SK-N-SH treated with all-trans-retinoic acid at 6 μM for 48 hours (cell line): ENCODE measurements at regions not wholly inside any gene's neighbourhood (a gene's known extent, or its start where the extent isn't known, plus 50 kb on each side); places are given as distances from the start of the nearest gene placed in this dataset.

Experiments used
- ATAC-seq: fragments of 200-7000 bp; cut with Tn5 transposase; 3 replicates; pipeline ENCODE4 v1.9.1; 2020; ENCODE audit warnings: mild to moderate bottlenecking, moderate library complexity
- ARNTL ChIP-seq: fragments of 450-650 bp; formaldehyde crosslinking; IDR thresholded peaks from 2 replicates; pipeline ENCODE4 v1.5.0; 2020; ENCODE audit warnings: low read depth, mild to moderate bottlenecking, moderate library complexity, borderline replicate concordance
- BACH2 ChIP-seq: fragments of 250-450 bp; sonication (Bioruptor Pico); IDR thresholded peaks from 2 replicates; pipeline ENCODE4 v1.9.0; 2021; ENCODE audit warnings: mild to moderate bottlenecking, borderline replicate concordance
- CSDC2 ChIP-seq: fragments of 250-450 bp; sonication (Bioruptor Pico); IDR thresholded peaks from 2 replicates; pipeline ENCODE4 v1.5.0; 2020; ENCODE audit warnings: mild to moderate bottlenecking, moderate library complexity
- GLIS3 ChIP-seq: fragments of 250-450 bp; sonication (Bioruptor Pico); IDR thresholded peaks from 2 replicates; pipeline ENCODE4 v1.5.0; 2020; ENCODE audit warnings: mild to moderate bottlenecking, moderate library complexity
- ISL1 ChIP-seq: fragments of 250-450 bp; sonication (Bioruptor Pico); IDR thresholded peaks from 2 replicates; pipeline ENCODE4 v2.1.2; 2022; ENCODE audit warnings: mild to moderate bottlenecking, moderate library complexity
- OSR1 ChIP-seq: fragments of 250-450 bp; sonication (Bioruptor Pico); IDR thresholded peaks from 2 replicates; pipeline ENCODE4 v1.8.0; 2022; ENCODE audit warnings: moderate library complexity, mild to moderate bottlenecking, inconsistent platforms
- PPARA ChIP-seq: fragments of 250-450 bp; sonication (Bioruptor Pico); IDR thresholded peaks from 2 replicates; pipeline ENCODE4 v1.5.0; 2020; ENCODE audit warnings: mild to moderate bottlenecking, borderline replicate concordance
- RARB ChIP-seq: fragments of 250-450 bp; sonication (Bioruptor Pico); IDR thresholded peaks from 2 replicates; pipeline ENCODE4 v1.8.0; 2021; ENCODE audit warnings: mild to moderate bottlenecking, moderate library complexity
- TCF4 ChIP-seq: fragments of 250-450 bp; sonication (Bioruptor Pico); IDR thresholded peaks from 2 replicates; pipeline ENCODE4 v1.8.0; 2021; ENCODE audit warnings: mild to moderate bottlenecking, moderate library complexity, borderline replicate concordance
- TOX ChIP-seq: fragments of 250-450 bp; sonication (Bioruptor Pico); IDR thresholded peaks from 2 replicates; pipeline ENCODE4 v1.8.0; 2021; ENCODE audit warnings: mild to moderate bottlenecking, moderate library complexity, borderline replicate concordance
- ZC3H10 ChIP-seq: fragments of 250-450 bp; sonication (Bioruptor Pico); IDR thresholded peaks from 2 replicates; pipeline ENCODE4 v1.5.1; 2021; ENCODE audit warnings: mild to moderate bottlenecking, moderate library complexity
- ZFP3 ChIP-seq: fragments of 250-450 bp; sonication (Bioruptor Pico); IDR thresholded peaks from 2 replicates; pipeline ENCODE4 v1.5.0; 2020; ENCODE audit warnings: mild to moderate bottlenecking, moderate library complexity
- ZFP30 ChIP-seq: fragments of 450-650 bp; formaldehyde crosslinking; IDR thresholded peaks from 2 replicates; pipeline ENCODE4 v1.5.0; 2022; ENCODE audit warnings: mild to moderate bottlenecking, moderate library complexity
- ZNF565 ChIP-seq: fragments of 450-650 bp; formaldehyde crosslinking; conservative IDR thresholded peaks from 2 replicates; pipeline ENCODE4 v1.5.0; 2020; ENCODE audit warnings: low read depth, mild to moderate bottlenecking, moderate library complexity
- ZNF70 ChIP-seq: fragments of 450-650 bp; formaldehyde crosslinking; IDR thresholded peaks from 2 replicates; pipeline ENCODE4 v1.5.0; 2020; ENCODE audit warnings: mild to moderate bottlenecking, moderate library complexity
- ZNF8 ChIP-seq: fragments of 450-650 bp; formaldehyde crosslinking; IDR thresholded peaks from 2 replicates; pipeline ENCODE4 v1.5.0; 2020; ENCODE audit warnings: mild to moderate bottlenecking, moderate library complexity
- TF ChIP-seq, protein P1 (sequence below): fragments of 250-450 bp; sonication (Bioruptor Pico); IDR thresholded peaks from 2 replicates; pipeline ENCODE4 v1.5.0; 2020; ENCODE audit warnings: mild to moderate bottlenecking, moderate library complexity
- TF ChIP-seq, protein P2 (sequence below): fragments of 250-450 bp; sonication (Bioruptor Pico); IDR thresholded peaks from 2 replicates; pipeline ENCODE4 v1.8.0; 2021; ENCODE audit warnings: low read depth, mild to moderate bottlenecking, moderate library complexity, borderline replicate concordance
- TF ChIP-seq, protein P3 (sequence below): fragments of 250-450 bp; sonication (Bioruptor Pico); IDR thresholded peaks from 2 replicates; pipeline ENCODE4 v1.5.1; 2021; ENCODE audit warnings: mild to moderate bottlenecking, moderate library complexity
- TF ChIP-seq, protein P4 (sequence below): fragments of 250-450 bp; sonication (Bioruptor Pico); IDR thresholded peaks from 2 replicates; pipeline ENCODE4 v1.8.0; 2020; ENCODE audit warnings: mild to moderate bottlenecking, moderate library complexity, borderline replicate concordance

DNA sequence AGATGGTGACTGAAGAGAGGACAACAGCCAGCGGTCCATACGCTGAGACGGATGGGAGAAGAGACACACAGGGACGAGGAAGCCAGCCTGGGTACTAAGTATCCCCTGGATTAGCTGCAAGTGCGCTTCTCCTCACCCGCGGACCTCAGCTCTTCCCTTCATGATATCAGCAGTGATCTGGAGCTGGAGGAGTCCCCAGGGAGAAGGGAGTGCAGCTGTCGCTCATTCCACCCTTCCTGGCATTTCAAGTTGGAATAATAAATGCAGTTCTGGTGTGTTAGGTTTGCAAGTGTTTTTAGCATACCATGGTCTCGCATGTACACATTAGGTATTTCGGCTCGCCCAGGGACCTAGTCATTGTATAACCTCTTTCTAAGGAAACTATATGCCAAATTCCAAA is 88.5 kb upstream of the C1QTNF9B start (continued):
- TF ChIP-seq, protein P1, sequence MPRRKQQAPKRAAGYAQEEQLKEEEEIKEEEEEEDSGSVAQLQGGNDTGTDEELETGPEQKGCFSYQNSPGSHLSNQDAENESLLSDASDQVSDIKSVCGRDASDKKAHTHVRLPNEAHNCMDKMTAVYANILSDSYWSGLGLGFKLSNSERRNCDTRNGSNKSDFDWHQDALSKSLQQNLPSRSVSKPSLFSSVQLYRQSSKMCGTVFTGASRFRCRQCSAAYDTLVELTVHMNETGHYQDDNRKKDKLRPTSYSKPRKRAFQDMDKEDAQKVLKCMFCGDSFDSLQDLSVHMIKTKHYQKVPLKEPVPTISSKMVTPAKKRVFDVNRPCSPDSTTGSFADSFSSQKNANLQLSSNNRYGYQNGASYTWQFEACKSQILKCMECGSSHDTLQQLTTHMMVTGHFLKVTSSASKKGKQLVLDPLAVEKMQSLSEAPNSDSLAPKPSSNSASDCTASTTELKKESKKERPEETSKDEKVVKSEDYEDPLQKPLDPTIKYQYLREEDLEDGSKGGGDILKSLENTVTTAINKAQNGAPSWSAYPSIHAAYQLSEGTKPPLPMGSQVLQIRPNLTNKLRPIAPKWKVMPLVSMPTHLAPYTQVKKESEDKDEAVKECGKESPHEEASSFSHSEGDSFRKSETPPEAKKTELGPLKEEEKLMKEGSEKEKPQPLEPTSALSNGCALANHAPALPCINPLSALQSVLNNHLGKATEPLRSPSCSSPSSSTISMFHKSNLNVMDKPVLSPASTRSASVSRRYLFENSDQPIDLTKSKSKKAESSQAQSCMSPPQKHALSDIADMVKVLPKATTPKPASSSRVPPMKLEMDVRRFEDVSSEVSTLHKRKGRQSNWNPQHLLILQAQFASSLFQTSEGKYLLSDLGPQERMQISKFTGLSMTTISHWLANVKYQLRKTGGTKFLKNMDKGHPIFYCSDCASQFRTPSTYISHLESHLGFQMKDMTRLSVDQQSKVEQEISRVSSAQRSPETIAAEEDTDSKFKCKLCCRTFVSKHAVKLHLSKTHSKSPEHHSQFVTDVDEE (CRISPR knock-in tag) = no peak
- TF ChIP-seq CSDC2 = no peak
- no peak for TF ChIP-seq TOX (CRISPR knock-in tag)
- no peak for TF ChIP-seq BACH2 (CRISPR knock-in tag)
- no peak for TF ChIP-seq GLIS3 (CRISPR knock-in tag)

DNA sequence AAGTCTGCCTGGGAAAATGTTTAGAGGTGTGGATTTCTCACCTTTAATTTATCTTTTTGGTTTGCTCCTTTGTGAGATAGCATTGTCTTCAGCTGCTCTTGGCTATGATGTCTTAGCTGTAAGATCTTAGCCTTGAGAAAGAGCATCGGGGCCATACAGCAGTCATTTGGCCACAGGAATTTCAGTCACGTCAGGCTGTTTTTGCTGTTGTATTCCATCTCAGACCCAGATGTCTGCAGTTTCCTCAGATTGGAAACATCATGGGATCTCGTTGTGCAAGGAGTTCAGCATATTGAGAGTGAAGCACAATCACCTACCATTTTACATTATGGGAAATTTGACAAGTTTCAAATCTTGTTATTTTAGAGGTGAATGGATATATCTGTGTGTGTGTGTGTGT is 89.3 kb upstream of the C1QTNF9B start:
- TF ChIP-seq ARNTL = no peak
- no peak for ATAC-seq

DNA sequence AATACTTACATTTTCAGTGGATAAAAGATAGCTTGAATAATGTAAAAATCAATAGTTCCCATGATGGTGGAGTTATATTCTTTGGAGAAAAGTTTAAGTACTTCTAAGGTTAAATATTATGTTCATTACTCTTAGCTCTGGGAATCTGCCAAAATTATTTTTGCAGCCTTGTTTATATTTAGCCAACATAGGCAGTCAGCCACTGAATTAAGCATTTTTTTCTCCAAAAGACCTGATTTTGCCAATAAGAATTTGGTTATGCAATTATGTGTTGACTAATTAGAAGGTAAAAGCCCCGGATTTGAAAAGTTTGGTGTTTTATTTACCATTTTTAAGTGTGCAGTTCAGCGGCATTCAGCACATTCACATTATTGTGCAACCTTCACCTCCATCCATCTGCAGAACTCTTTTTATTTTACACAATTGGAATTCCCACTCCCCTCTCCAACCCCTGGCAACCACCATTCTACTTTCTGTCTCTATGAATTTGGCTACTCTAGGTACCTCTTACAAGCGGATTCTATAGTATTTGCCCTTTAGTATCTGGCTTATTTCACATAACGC is 90.1 kb upstream of the C1QTNF9B start:
- ATAC-seq = no peak
- TF ChIP-seq RARB (CRISPR knock-in tag) (no peak), CSDC2 (no peak), GLIS3 (CRISPR knock-in tag) (no peak)
- TF ChIP-seq, protein P2, sequence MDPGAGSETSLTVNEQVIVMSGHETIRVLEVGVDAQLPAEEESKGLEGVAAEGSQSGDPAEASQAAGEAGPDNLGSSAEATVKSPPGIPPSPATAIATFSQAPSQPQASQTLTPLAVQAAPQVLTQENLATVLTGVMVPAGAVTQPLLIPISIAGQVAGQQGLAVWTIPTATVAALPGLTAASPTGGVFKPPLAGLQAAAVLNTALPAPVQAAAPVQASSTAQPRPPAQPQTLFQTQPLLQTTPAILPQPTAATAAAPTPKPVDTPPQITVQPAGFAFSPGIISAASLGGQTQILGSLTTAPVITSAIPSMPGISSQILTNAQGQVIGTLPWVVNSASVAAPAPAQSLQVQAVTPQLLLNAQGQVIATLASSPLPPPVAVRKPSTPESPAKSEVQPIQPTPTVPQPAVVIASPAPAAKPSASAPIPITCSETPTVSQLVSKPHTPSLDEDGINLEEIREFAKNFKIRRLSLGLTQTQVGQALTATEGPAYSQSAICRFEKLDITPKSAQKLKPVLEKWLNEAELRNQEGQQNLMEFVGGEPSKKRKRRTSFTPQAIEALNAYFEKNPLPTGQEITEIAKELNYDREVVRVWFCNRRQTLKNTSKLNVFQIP (CRISPR knock-in tag) = no peak

DNA sequence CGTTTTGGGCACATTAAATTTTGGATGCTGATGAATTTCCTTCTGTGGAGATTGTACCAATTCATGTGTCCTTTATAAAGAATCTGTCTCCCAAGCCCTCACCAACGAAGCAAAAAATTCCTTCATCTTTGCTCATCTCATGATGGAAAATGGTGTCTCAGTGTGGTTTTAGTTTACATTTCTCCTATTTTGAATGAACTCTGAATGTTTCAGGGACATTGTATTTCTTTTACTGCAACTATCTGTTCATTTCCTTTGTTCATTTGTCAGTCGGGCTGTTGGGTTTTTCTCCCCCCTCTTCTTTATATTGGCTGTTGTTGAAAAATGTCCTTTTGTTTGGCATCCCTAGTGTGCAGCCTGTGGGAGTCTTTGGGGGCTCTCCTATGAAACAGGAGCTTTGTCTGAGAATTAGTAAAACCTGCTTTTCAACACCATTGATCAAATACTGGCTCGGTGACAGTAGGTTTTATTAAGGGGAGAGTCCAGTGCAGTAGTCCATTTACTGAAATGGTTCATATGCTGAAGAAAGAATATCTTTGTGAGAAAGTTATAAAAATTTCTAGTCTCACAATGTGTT is 91.3 kb upstream of the C1QTNF9B start:
- ATAC-seq = no peak
- no peak for TF ChIP-seq ZC3H10
- no peak for TF ChIP-seq TCF4 (CRISPR knock-in tag)
- no peak for TF ChIP-seq ZFP3 (CRISPR knock-in tag)
- no peak for TF ChIP-seq ISL1 (CRISPR knock-in tag)
- no peak for TF ChIP-seq ZFP30 (CRISPR knock-in tag)
- TF ChIP-seq ZNF565 (CRISPR knock-in tag) = no peak
- no peak for TF ChIP-seq PPARA (CRISPR knock-in tag)

DNA sequence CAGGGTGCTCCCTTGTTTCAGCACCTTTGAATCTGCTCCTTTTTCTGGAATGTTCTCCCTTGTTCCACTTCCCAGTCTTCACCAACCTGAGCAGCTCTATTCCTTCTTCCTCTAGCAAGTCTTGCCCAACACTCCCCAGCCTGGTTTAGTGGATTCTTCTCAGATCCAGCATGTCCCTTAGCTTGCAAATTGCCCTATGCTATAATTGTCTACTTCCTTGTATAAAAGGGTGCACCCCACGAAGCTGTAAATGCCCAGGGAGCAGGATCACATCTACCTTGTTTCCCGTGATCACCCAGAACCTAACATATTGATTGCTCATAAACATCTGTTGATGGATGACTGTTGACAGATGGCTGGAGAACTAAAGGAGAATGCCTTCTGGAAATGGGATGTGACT is 93.2 kb upstream of the C1QTNF9B start:
- ATAC-seq = no peak
- TF ChIP-seq TOX (CRISPR knock-in tag) (no peak), TCF4 (CRISPR knock-in tag) (no peak), ZNF8 (CRISPR knock-in tag) (no peak), ZNF70 (CRISPR knock-in tag) (no peak), ISL1 (CRISPR knock-in tag) (no peak), ZNF565 (CRISPR knock-in tag) (no peak), ZFP30 (CRISPR knock-in tag) (no peak), BACH2 (CRISPR knock-in tag) (no peak), OSR1 (CRISPR knock-in tag) (no peak), CSDC2 (no peak), ZFP3 (CRISPR knock-in tag) (no peak)
- TF ChIP-seq, protein P2 (CRISPR knock-in tag) = no peak
- TF ChIP-seq, protein P3, sequence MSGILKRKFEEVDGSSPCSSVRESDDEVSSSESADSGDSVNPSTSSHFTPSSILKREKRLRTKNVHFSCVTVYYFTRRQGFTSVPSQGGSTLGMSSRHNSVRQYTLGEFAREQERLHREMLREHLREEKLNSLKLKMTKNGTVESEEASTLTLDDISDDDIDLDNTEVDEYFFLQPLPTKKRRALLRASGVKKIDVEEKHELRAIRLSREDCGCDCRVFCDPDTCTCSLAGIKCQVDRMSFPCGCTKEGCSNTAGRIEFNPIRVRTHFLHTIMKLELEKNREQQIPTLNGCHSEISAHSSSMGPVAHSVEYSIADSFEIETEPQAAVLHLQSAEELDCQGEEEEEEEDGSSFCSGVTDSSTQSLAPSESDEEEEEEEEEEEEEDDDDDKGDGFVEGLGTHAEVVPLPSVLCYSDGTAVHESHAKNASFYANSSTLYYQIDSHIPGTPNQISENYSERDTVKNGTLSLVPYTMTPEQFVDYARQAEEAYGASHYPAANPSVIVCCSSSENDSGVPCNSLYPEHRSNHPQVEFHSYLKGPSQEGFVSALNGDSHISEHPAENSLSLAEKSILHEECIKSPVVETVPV (CRISPR knock-in tag) = no peak
- TF ChIP-seq, protein P4, sequence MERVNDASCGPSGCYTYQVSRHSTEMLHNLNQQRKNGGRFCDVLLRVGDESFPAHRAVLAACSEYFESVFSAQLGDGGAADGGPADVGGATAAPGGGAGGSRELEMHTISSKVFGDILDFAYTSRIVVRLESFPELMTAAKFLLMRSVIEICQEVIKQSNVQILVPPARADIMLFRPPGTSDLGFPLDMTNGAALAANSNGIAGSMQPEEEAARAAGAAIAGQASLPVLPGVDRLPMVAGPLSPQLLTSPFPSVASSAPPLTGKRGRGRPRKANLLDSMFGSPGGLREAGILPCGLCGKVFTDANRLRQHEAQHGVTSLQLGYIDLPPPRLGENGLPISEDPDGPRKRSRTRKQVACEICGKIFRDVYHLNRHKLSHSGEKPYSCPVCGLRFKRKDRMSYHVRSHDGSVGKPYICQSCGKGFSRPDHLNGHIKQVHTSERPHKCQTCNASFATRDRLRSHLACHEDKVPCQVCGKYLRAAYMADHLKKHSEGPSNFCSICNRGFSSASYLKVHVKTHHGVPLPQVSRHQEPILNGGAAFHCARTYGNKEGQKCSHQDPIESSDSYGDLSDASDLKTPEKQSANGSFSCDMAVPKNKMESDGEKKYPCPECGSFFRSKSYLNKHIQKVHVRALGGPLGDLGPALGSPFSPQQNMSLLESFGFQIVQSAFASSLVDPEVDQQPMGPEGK (CRISPR knock-in tag) = no peak
- TF ChIP-seq, all 23 proteins: peak for 0
